ENCODE measurements at regions not wholly inside any gene's neighbourhood (a gene's known extent, or its start where the extent isn't known, plus 50 kb on each side); places are given as distances from the start of the nearest gene placed in this dataset.
A peak's percentile ranks its signal among the peaks of the same experiment; 100 is the strongest.

GRCh38 chr5:171509467-171509866, 90.0 kb downstream of the FGF18 start:
- no peak for DNase-seq

GRCh38 chr5:171512397-171512796, 93.0 kb downstream of the FGF18 start:
- DNase-seq = no peak

GRCh38 chr5:171513591-171513990, 94.1 kb downstream of the FGF18 start:
- no peak for DNase-seq

- no peak for DNase-seq
These were observed 99.5 kb downstream of the FGF18 start for GRCh38 chr5:171518916-171519315.

- DNase-seq = peak; percentile 65
These were observed 101.1 kb downstream of the FGF18 start for GRCh38 chr5:171520300-171521174.

GRCh38 chr5:171521219-171521633, 101.8 kb downstream of the FGF18 start:
- DNase-seq = no peak

- no peak for DNase-seq
These were observed 102.2 kb downstream of the FGF18 start for GRCh38 chr5:171521679-171522078.

GRCh38 chr5:171523781-171524180, 104.3 kb downstream of the FGF18 start:
- DNase-seq = no peak

GRCh38 chr5:171524466-171524865, 105.0 kb downstream of the FGF18 start:
- peak; percentile 84 for DNase-seq

GRCh38 chr5:171525085-171525484, 105.6 kb downstream of the FGF18 start:
- DNase-seq = peak; percentile 58

- no peak for DNase-seq
These were observed 108.6 kb downstream of the FGF18 start for GRCh38 chr5:171528036-171528435.

GRCh38 chr5:171528865-171529614, 109.6 kb downstream of the FGF18 start:
- DNase-seq = no peak

- no peak for DNase-seq
These were observed 112.2 kb downstream of the FGF18 start for GRCh38 chr5:171531638-171532037.

- DNase-seq = no peak
These were observed 113.7 kb downstream of the FGF18 start for GRCh38 chr5:171533153-171533552.

GRCh38 chr5:171534043-171534895, 114.8 kb downstream of the FGF18 start:
- no peak for DNase-seq

- DNase-seq = no peak
These were observed 115.7 kb downstream of the FGF18 start for GRCh38 chr5:171535162-171535561.

GRCh38 chr5:171537070-171537849, 117.8 kb downstream of the FGF18 start:
- no peak for DNase-seq

- DNase-seq = no peak
These were observed 118.6 kb downstream of the FGF18 start for GRCh38 chr5:171537923-171538537.

- no peak for DNase-seq
These were observed 119.2 kb downstream of the FGF18 start for GRCh38 chr5:171538681-171539080.

- no peak for DNase-seq
These were observed 121.4 kb downstream of the FGF18 start for GRCh38 chr5:171540865-171541264.

- DNase-seq = no peak
These were observed 121.9 kb downstream of the FGF18 start for GRCh38 chr5:171541341-171541776.
